GM21528 (cell line): ENCODE measurements at regions not wholly inside any gene's neighbourhood (a gene's known extent, or its start where the extent isn't known, plus 50 kb on each side); places are given as distances from the start of the nearest gene placed in this dataset.

ENCODE experiments used
- ATAC-seq: cut with Tn5 transposase; IDR thresholded peaks from one replicate; pipeline ENCODE4 v1.9.1; 2021; ENCODE audit warnings: mild to moderate bottlenecking, moderate library complexity; ENCODE audit not compliant: unreplicated experiment, low FRiP score

DNA sequence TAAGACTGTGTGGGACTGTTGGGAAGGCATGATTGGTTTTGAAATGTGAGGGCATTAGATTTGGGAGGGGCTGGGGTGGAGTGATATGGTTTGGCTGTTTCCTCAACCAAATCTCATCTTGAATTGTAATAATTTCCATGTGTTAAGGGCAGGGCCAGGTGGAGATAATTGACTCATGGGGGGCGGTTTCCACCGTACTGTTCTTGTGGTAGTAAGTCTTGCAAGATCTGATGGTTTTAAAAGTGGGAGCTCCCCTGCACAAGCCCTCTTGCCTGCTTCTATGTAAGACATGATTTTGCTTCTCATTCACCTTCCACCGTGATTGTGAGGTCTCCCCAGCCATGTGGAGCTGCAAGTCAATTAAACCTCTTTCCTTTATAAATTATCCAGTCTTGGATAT lies 76.6 kb upstream of the PPFIA2 start:
- no peak for ATAC-seq

DNA sequence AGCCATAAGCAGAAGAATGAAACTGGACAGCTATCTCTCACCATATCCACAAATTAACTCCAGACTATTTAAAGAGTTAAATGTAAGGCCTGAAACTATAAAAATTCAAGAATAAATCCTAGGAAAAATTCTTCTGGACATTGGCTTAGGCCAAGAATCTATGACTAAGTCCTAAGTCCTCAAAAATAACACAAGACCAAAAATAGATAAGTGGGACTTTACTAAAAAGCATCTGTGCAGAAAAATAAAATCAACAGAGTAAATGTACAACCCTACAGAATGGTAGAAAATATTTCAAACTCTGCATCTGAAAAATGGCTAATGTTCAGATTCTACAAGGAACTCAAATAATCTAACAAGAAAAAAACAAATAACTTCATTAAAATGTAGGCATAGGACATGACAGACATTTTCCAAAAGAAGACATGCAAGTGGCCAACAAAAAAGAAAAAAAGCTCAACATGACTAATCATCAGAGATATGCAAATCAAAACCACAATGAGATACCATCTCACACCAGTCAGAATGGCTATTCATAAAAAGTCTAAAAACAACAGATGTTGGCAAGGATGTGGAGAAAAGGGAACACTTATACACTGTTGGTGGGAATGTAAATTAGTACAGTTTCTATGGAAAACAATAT lies 61.0 kb upstream of the PPFIA2 start:
- ATAC-seq: no peak

DNA sequence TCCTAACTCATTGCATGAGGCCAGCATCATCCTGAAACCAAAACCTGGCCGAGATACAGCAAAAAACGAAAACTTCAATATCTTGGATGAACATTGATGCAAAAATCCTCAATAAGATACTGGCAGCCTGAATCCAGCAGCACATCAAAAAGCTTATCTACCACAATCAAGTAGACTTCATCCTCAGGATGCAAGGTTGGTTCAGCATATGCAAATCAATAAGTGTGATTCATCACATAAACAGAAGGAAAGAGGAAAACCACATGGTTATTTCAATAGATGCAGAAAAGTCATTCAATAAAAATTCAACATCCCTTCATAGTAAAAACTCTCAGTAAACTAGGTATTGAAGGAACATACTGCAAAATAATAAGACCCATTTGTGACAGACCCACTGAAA lies 56.5 kb upstream of the PPFIA2 start:
- ATAC-seq: no peak

DNA sequence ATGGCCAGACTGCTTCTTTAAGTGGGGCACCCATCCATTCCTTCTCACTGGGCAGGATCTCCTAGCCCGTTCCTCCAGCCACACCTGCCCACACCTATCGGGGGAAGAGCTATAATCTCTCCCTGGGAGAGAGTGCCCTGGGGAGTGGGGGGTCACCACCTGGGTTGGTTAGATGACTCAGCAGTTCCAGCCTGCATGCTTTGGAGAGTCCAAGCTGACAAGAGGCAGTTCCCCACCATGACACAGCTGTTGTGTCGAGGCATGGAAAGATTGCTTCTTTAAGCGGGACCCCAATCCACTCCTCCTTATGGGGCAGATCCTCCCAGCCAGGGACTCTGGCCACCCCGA lies 52.6 kb upstream of the PPFIA2 start:
- ATAC-seq: no peak

DNA sequence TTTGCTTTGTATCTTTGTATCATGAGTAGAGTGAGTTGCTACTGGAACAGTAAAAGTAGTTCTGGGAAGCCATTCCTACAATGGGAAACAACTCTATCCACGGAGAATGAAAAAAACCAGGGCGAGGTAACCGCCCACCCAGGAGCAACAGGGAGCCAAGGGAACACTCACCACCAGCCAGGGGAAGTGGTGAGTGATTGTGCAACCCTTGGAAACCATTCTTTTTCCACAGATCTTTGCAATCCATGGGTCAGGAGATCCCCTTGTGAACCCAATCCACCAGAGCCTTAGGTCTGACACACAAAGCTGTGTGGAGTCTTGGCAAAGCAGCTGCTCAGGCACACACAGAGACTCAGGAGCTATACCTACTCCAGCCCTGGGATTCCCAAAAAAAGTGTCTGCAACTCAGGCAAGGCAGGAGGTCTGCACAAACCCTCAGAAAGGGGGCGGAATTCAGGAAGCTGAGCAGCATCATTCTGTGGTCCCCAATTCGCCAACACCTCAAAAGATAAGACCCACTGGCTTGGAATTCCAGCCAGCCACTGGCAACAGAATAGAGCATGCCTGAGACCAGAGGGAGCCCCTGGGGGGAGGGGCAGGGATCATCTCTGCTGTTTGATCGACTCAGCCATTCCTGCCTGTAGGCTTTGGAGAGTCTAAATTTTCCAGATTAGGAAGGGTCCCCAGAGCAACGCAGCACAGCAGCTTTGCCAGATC lies 52.1 kb upstream of the PPFIA2 start:
- ATAC-seq: no peak

DNA sequence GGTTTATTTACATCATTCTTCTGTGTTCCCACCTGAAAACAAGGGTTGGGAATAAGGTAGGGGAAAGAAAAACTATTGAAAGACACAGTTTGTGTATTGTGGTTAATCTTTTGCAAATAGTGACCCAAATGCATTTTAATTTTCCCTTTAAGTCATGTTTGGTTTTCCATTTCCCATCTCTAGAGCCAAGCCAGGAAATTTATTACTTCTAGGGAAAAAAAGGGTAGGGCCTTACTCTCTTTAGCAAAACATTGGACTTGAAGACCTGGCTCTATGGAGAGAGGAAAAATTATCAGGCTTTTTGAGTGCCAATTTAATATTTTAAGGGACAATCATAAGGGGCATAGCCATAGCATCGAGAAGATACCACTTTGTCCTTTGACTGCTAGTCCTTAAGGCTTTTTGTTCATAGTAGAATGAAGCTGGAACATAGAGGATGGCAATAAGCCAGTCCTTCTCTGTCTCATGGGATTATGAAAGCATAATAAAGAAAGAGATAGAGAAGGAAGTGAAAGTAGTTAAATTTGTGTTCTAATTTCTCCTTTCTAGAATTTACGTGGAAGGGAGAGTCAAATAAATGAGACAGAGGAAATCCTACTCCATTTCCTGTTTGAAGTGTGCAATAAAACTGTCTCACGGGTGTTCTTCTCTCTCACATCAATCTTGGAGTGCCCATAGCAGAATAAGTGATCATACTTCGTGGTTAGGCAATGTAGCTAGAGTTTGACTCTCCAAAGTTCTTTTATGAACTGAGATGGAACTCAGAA lies 50.9 kb upstream of the PPFIA2 start:
- ATAC-seq: peak; percentile 66

DNA sequence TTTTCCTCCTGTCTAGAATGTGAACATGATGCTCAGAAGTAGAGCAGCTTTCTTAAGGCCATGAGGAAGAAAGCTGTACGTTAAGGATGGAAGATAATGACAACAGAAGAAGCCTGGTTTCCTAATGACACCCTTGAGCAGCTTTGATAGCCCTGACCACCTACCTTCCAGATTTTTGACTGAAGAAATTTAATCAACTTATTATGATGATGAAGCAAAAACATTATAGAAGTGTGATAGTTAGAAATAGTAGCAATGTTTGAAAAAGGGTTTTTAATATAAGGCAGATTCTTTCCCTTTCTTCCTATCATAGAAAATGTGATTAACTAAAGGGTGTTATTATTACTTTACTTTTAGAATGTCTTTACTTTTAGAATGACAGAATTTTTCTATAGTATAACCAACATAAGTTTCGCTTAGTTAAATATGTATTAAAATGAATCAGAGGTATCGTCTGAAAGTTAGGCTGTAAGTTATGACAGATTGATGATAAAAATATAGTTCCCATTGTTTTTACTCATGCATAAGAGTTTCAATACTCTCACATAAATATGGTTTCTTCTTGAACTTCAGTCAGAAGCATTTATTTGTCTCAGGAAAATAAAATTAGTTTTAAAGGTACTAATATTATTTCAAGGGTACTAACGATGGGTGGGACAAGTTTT lies 50.1 kb upstream of the PPFIA2 start:
- ATAC-seq: no peak
